GM12878 (cell line): ENCODE measurements at regions not wholly inside any gene's neighbourhood (a gene's known extent, or its start where the extent isn't known, plus 50 kb on each side); places are given as distances from the start of the nearest gene placed in this dataset.

ENCODE experiments used
- ATAC-seq: fragments of 200-7000 bp; cut with Tn5 transposase; 3 replicates; pipeline ENCODE4 v1.9.1; 2020; ENCODE audit warnings: mild to moderate bottlenecking, moderate library complexity
- BruUV-seq: library from RNA; stranded (reverse); fragments of 400-500 nt; replicated peaks from 2 replicates; lab custom pipeline; 2021; lab: Mats Ljungman, UMichigan
- CTCF ChIA-PET: fragments of 300-600 bp; sonication (Branson Sonifier 250); formaldehyde crosslinking; extraction: SDS; loops from one replicate; lab custom pipeline; 2021; ENCODE audit warnings: inconsistent platforms; lab: Yijun Ruan, JAX
- POLR2A ChIA-PET: fragments of 350-600 bp; formaldehyde crosslinking; extraction: SDS; loops from one replicate; lab custom pipeline; 2021; ENCODE audit warnings: inconsistent platforms; lab: Charles Lee
- RAD21 ChIA-PET: fragments of 300-600 bp; sonication (Branson Sonifier 250); formaldehyde crosslinking; loops from one replicate; lab custom pipeline; 2023; ENCODE audit warnings: antibody characterized with exemption; ENCODE audit not compliant: unreplicated experiment; lab: Charles Lee
- SMC1A ChIA-PET: fragments of 300-600 bp; sonication (Branson Sonifier 250); formaldehyde crosslinking; loops from one replicate; lab custom pipeline; 2023; ENCODE audit not compliant: unreplicated experiment, uncharacterized antibody; lab: Charles Lee
- DNase-seq: peaks from one replicate; pipeline ENCODE4 v3.0.0-alpha.2; 2011; ENCODE audit warnings: low read depth, low spot score
- FAIRE-seq: peaks from 3 replicates; lab custom pipeline; 2011; peaks lifted over from hg19 to GRCh38; lab: Jason Lieb, UNC
- H2AFZ ChIP-seq: 2 replicates; pipeline ENCODE4 v1.6.0; 2011; ENCODE audit warnings: low read depth, low read length, control low read depth; ENCODE audit not compliant: control insufficient read depth
- H3K27ac ChIP-seq: 2 replicates; pipeline ENCODE4 v1.5.1; 2011; ENCODE audit warnings: control low read depth; ENCODE audit not compliant: control insufficient read depth, insufficient read depth
- H3K27me3 ChIP-seq, 2 experiments: replicated peaks in 1 of 2; 2 replicates each; pipeline versions ENCODE4 v1.6.0 to v1.6.1; 2011; ENCODE audit warnings: low read length in 1 of 2; ENCODE audit not compliant: control insufficient read depth in 2 of 2, insufficient read depth in 2 of 2
- H3K36me3 ChIP-seq, 2 experiments: 2 replicates each; pipeline ENCODE4 v1.5.1; 2011; ENCODE audit warnings: low read length in 1 of 2; ENCODE audit not compliant: control insufficient read depth in 2 of 2, insufficient read depth in 2 of 2
- H3K4me1 ChIP-seq: 2 replicates; pipeline ENCODE4 v1.6.1; 2011; ENCODE audit warnings: mild to moderate bottlenecking, low read length, moderate library complexity, mixed read lengths; ENCODE audit not compliant: control insufficient read depth, insufficient read depth
- H3K4me2 ChIP-seq: 2 replicates; pipeline ENCODE4 v1.6.0; 2011; ENCODE audit warnings: control low read depth; ENCODE audit not compliant: control insufficient read depth, insufficient read depth
- H3K4me3 ChIP-seq: fragments of 200-600 bp; sonication (generic); 2 replicates; pipeline ENCODE4 v1.5.1; 2016
- H3K79me2 ChIP-seq: 2 replicates; pipeline ENCODE4 v1.6.0; 2011; ENCODE audit warnings: low read length; ENCODE audit not compliant: control insufficient read depth, insufficient read depth
- H3K9ac ChIP-seq: 2 replicates; pipeline ENCODE4 v1.8.0; 2011; ENCODE audit warnings: low read length, control low read depth, mixed read lengths; ENCODE audit not compliant: control insufficient read depth, insufficient read depth
- H3K9me3 ChIP-seq: replicated peaks from 3 replicates; pipeline ENCODE4 v1.5.1; 2011; ENCODE audit warnings: mild to moderate bottlenecking, low read length; ENCODE audit not compliant: control insufficient read depth, insufficient read depth
- H4K20me1 ChIP-seq: 2 replicates; pipeline ENCODE4 v1.6.0; 2011; ENCODE audit not compliant: control insufficient read depth, insufficient read depth
- ASH2L ChIP-seq: fragments of 300-600, 200-600 bp; sonication (generic); IDR thresholded peaks from 2 replicates; pipeline ENCODE4 v1.6.1; 2017; ENCODE audit warnings: low read depth, mild to moderate bottlenecking, borderline replicate concordance
- ATF7 ChIP-seq: fragments of 450-650 bp; IDR thresholded peaks from 2 replicates; pipeline ENCODE4 v1.6.1; 2016; ENCODE audit warnings: low read depth, mild to moderate bottlenecking
- BHLHE40 ChIP-seq, 2 experiments: fragments of 450-650 bp in 1 of 2; IDR thresholded peaks; 2 replicates each; pipeline ENCODE4 v1.6.1; 2011 to 2017; ENCODE audit warnings: low read depth in 2 of 2, borderline replicate concordance in 1 of 2, improper control_type of control experiment in 1 of 2, low read length in 1 of 2, mild to moderate bottlenecking in 1 of 2
- ETV6 ChIP-seq, 2 experiments: fragments of 450-650 bp in 1 of 2; IDR thresholded peaks in 1 of 2; conservative IDR thresholded peaks in 1 of 2; 2 replicates each; pipeline ENCODE4 v1.6.1; 2014; ENCODE audit warnings: antibody characterized with exemption in 1 of 2, borderline replicate concordance in 1 of 2, low read depth in 1 of 2, mild to moderate bottlenecking in 1 of 2, moderate library complexity in 1 of 2
- FOXM1 ChIP-seq: IDR thresholded peaks from 2 replicates; pipeline ENCODE4 v1.6.1; 2012; ENCODE audit warnings: low read depth, mild to moderate bottlenecking, inconsistent platforms, low read length, moderate library complexity
- GABPA ChIP-seq: IDR thresholded peaks from 2 replicates; pipeline ENCODE4 v1.6.1; 2014; ENCODE audit warnings: antibody characterized with exemption, low read depth, mild to moderate bottlenecking, inconsistent platforms
- HDAC6 ChIP-seq: fragments of 200-600 bp; sonication (generic); IDR thresholded peaks from one replicate; pipeline ENCODE4 v1.8.0; 2017; ENCODE audit warnings: antibody characterized with exemption; ENCODE audit not compliant: unreplicated experiment
- KAT2A ChIP-seq: conservative IDR thresholded peaks from 2 replicates; pipeline ENCODE4 v1.6.1; 2011; ENCODE audit warnings: low read depth, low read length; ENCODE audit not compliant: control insufficient read depth
- MEF2A ChIP-seq: IDR thresholded peaks from 2 replicates; pipeline ENCODE4 v1.6.1; 2011; ENCODE audit warnings: low read depth, mild to moderate bottlenecking, low read length, moderate library complexity; ENCODE audit not compliant: insufficient read depth
- NBN ChIP-seq: fragments of 450-650 bp; IDR thresholded peaks from 2 replicates; pipeline ENCODE4 v1.6.1; 2016
- NFIC ChIP-seq: IDR thresholded peaks from 2 replicates; pipeline ENCODE4 v1.6.1; 2012; ENCODE audit warnings: low read depth, mild to moderate bottlenecking, inconsistent platforms, low read length, moderate library complexity
- SMAD1 ChIP-seq: fragments of 450-650 bp; IDR thresholded peaks from 2 replicates; pipeline ENCODE4 v1.6.1; 2018; ENCODE audit warnings: mild to moderate bottlenecking, low read depth; ENCODE audit not compliant: partially characterized antibody
- SMC3 ChIP-seq: IDR thresholded peaks from 2 replicates; pipeline ENCODE4 v1.6.1; 2011; ENCODE audit warnings: low read length, improper control_type of control experiment, borderline replicate concordance
- SREBF1 ChIP-seq: IDR thresholded peaks from 2 replicates; pipeline ENCODE4 v1.6.1; 2012; ENCODE audit warnings: mild to moderate bottlenecking, low read length
- USF1 ChIP-seq: IDR thresholded peaks from 2 replicates; pipeline ENCODE4 v1.6.1; 2011; ENCODE audit warnings: borderline replicate concordance, low read depth, mild to moderate bottlenecking, moderate library complexity, mixed read lengths, low read length; ENCODE audit not compliant: insufficient read depth; ENCODE audit errors: extremely low read length
- ZBTB4 ChIP-seq: fragments of 450-650 bp; formaldehyde crosslinking; IDR thresholded peaks from 2 replicates; pipeline ENCODE4 v1.4.0; 2022; ENCODE audit warnings: mild to moderate bottlenecking, moderate library complexity
- ZNF274 ChIP-seq: IDR thresholded peaks from one replicate; pipeline ENCODE4 v1.8.0; 2011; ENCODE audit not compliant: insufficient read length, insufficient read depth
- ZNF384 ChIP-seq: IDR thresholded peaks from 2 replicates; pipeline ENCODE4 v1.6.1; 2012; ENCODE audit warnings: low read depth, mild to moderate bottlenecking, low read length, improper control_type of control experiment, borderline replicate concordance
- WGBS: methylation state at CpG from one replicate; pipeline ENCODE4 v1.1.6; 2016; ENCODE audit warnings: low lambda C conversion rate; ENCODE audit not compliant: insufficient replicate concordance, insufficient coverage; ENCODE audit errors: missing lambda C conversion rate; 5-methylcytosine and 5-hydroxymethylcytosine counted together
- in situ Hi-C: fragments of 300-500 bp; cut with MboI; formaldehyde crosslinking; loops from 9 replicates; pipeline ENCODE4 v1.14.3; 2018; ENCODE audit warnings: mixed read lengths
- intact Hi-C: fragments of 100-400 bp; cut with micrococcal nuclease; formaldehyde crosslinking; loops from one replicate; pipeline ENCODE4 v1.14.2; 2022; ENCODE audit not compliant: unreplicated experiment
- TF ChIP-seq, protein P1 (sequence below): IDR thresholded peaks from 2 replicates; pipeline ENCODE4 v1.6.1; 2012; ENCODE audit warnings: low read depth, low read length, improper control_type of control experiment

- FAIRE-seq (no peak), DNase-seq (no peak), ATAC-seq (no peak)
- POLR2A ChIA-PET: no interaction called here
- Histone ChIP-seq H3K4me2 (no peak overlapping the region), H3K27ac (no peak overlapping the region), H3K4me3 (no peak overlapping the region), H3K4me1 (peaks cover 8% of the 10 kb centered on the region), H3K79me2 (no peaks in the 10 kb centered on the region), H2AFZ (no peak overlapping the region), H3K9ac (no peak overlapping the region), H3K27me3 (no peaks in the 10 kb centered on the region; a peak in 1 of 4 replicates), H3K9me3 (no peaks in the 10 kb centered on the region), H4K20me1 (no peaks in the 10 kb centered on the region), H3K36me3 (no peaks in the 10 kb centered on the region)
- WGBS: 58% methylated on average over 5 of the region's 5 CpGs
- CTCF ChIA-PET: interaction anchor here (0.7 kb wide), 2 partner anchors 174 to 196 kb away, joined by 3 to 4 read pairs; no protein-coding TSS in a partner anchor
- BruUV-seq: no TSS peak
- intact Hi-C loops: no loop called here
- SMC1A ChIA-PET: interaction anchor here (1.0 to 1.1 kb wide), 2 partner anchors 8 to 15 kb away, joined by 3 read pairs; no protein-coding TSS in a partner anchor
- in situ Hi-C loops: no loop called here
- RAD21 ChIA-PET: interaction anchor here (0.6 kb wide), 1 partner anchor 132 kb away, joined by 5 read pairs; no protein-coding TSS in a partner anchor
- TF ChIP-seq ZNF274 (no peak), NFIC (no peak), ZBTB4 (CRISPR knock-in tag) (no peak), BHLHE40 (IDR thresholded peaks at IDR 0.05; ENCODE audit: borderline replicate concordance in 1 of 2, low read depth in 2 of 2, low read length in 1 of 2) (no peak), ASH2L (no peak), GABPA (no peak), HDAC6 (no peak), FOXM1 (no peak), NBN (no peak), SMAD1 (no peak), KAT2A (no peak), ETV6 (conservative IDR thresholded peaks at IDR 0.05 in 1 of 2, IDR thresholded peaks at IDR 0.05 in 1 of 2; ENCODE audit: borderline replicate concordance in 1 of 2, low read depth in 1 of 2) (no peak), SREBF1 (no peak), ZNF384 (no peak), USF1 (no peak), SMC3 (no peak), MEF2A (no peak), ATF7 (no peak)
- TF ChIP-seq, protein P1, sequence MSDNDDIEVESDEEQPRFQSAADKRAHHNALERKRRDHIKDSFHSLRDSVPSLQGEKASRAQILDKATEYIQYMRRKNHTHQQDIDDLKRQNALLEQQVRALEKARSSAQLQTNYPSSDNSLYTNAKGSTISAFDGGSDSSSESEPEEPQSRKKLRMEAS: no peak
Measured at GRCh38 chr9:105128908-105129600, 115.4 kb upstream of the SLC44A1 start.
